ENCODE measurements at regions not wholly inside any gene's neighbourhood (a gene's known extent, or its start where the extent isn't known, plus 50 kb on each side); places are given as distances from the start of the nearest gene placed in this dataset.

GRCh38 chr13:31522396-31522795, 216.9 kb upstream of the RXFP2 start:
- Histone ChIP-seq H3K9me3 (no peaks in the 10 kb centered on the region), H3K27me3 (no peaks in the 10 kb centered on the region), H3K4me1 (no peaks in the 10 kb centered on the region), H3K4me3 (no peak overlapping the region), H3K27ac (replicated peaks in 1 of 4) (no peak overlapping the region), H3K36me3 (no peaks in the 10 kb centered on the region)
- DNase-seq (ENCODE audit: extremely low spot score), result no peak
- intact Hi-C loops (cut with DNase I), result no loop called here
- 63% methylated on average over 1 of the region's 1 CpG for WGBS
- TF ChIP-seq CTCF (IDR thresholded peaks at IDR 0.05), result no peak
- no peak for TF ChIP-seq POLR2AphosphoS5 (IDR thresholded peaks at IDR 0.05)
- no peak for TF ChIP-seq EP300 (IDR thresholded peaks at IDR 0.05)
- TF ChIP-seq POLR2A (IDR thresholded peaks at IDR 0.05; ENCODE audit: low read depth), result no peak

- 79% methylated on average over 3 of the region's 3 CpGs for WGBS
- no peak for TF ChIP-seq EP300 (IDR thresholded peaks at IDR 0.05)
- no peak for TF ChIP-seq POLR2A (IDR thresholded peaks at IDR 0.05; ENCODE audit: low read depth)
- no peak for TF ChIP-seq POLR2AphosphoS5 (IDR thresholded peaks at IDR 0.05)
- TF ChIP-seq CTCF (IDR thresholded peaks at IDR 0.05), result no peak
- intact Hi-C loops (cut with DNase I), result no loop called here
- Histone ChIP-seq H3K36me3 (no peaks in the 10 kb centered on the region), H3K27me3 (no peaks in the 10 kb centered on the region), H3K4me1 (no peaks in the 10 kb centered on the region), H3K9me3 (no peaks in the 10 kb centered on the region), H3K27ac (replicated peaks in 1 of 4) (no peak overlapping the region), H3K4me3 (no peak overlapping the region)
- peak; percentile 74 for DNase-seq (ENCODE audit: extremely low spot score)
Observed at GRCh38 chr13:31528176-31528575, 211.2 kb upstream of the RXFP2 start.

- peak; percentile 77 for DNase-seq (ENCODE audit: extremely low spot score)
- H3K27me3 ChIP-seq, result no peaks in the 10 kb centered on the region
- H3K4me3 ChIP-seq, result no peak overlapping the region
- intact Hi-C loops (cut with DNase I), result no loop called here
- TF ChIP-seq POLR2A (IDR thresholded peaks at IDR 0.05; ENCODE audit: low read depth), result no peak
- no peak for TF ChIP-seq POLR2AphosphoS5 (IDR thresholded peaks at IDR 0.05)
- no peak for TF ChIP-seq CTCF (IDR thresholded peaks at IDR 0.05)
- TF ChIP-seq EP300 (IDR thresholded peaks at IDR 0.05), result no peak
- WGBS, result 83% methylated on average over 1 of the region's 1 CpG
- H3K9me3 ChIP-seq, result no peaks in the 10 kb centered on the region
- H3K4me1 ChIP-seq, result no peaks in the 10 kb centered on the region
- no peaks in the 10 kb centered on the region for H3K36me3 ChIP-seq
- H3K27ac ChIP-seq (replicated peaks in 1 of 4), result no peak overlapping the region
Observed at GRCh38 chr13:31528758-31529157, 210.6 kb upstream of the RXFP2 start.

GRCh38 chr13:31530922-31531321, 208.4 kb upstream of the RXFP2 start:
- Histone ChIP-seq H3K9me3 (no peaks in the 10 kb centered on the region), H3K36me3 (no peaks in the 10 kb centered on the region), H3K4me3 (no peak overlapping the region), H3K27me3 (no peaks in the 10 kb centered on the region), H3K27ac (replicated peaks in 1 of 4) (no peak overlapping the region), H3K4me1 (no peaks in the 10 kb centered on the region)
- intact Hi-C loops (cut with DNase I), result no loop called here
- DNase-seq (ENCODE audit: extremely low spot score), result peak; percentile 14
- TF ChIP-seq EP300 (IDR thresholded peaks at IDR 0.05) (no peak), POLR2AphosphoS5 (IDR thresholded peaks at IDR 0.05) (no peak), CTCF (IDR thresholded peaks at IDR 0.05) (no peak), POLR2A (IDR thresholded peaks at IDR 0.05; ENCODE audit: low read depth) (no peak)
- 66% methylated on average over 4 of the region's 4 CpGs for WGBS

GRCh38 chr13:31537052-31537451, 202.3 kb upstream of the RXFP2 start:
- H3K36me3 ChIP-seq, result no peaks in the 10 kb centered on the region
- no peaks in the 10 kb centered on the region for H3K27me3 ChIP-seq
- WGBS, result 82% methylated on average over 1 of the region's 1 CpG
- H3K27ac ChIP-seq (replicated peaks in 1 of 4), result no peak overlapping the region
- H3K4me3 ChIP-seq, result no peak overlapping the region
- intact Hi-C loops (cut with DNase I), result no loop called here
- no peaks in the 10 kb centered on the region for H3K9me3 ChIP-seq
- H3K4me1 ChIP-seq, result no peaks in the 10 kb centered on the region
- TF ChIP-seq CTCF (IDR thresholded peaks at IDR 0.05) (no peak), POLR2A (IDR thresholded peaks at IDR 0.05; ENCODE audit: low read depth) (no peak), EP300 (IDR thresholded peaks at IDR 0.05) (no peak), POLR2AphosphoS5 (IDR thresholded peaks at IDR 0.05) (no peak)
- peak; percentile 29 for DNase-seq (ENCODE audit: extremely low spot score)

Measured in esophagus muscularis mucosa (tissue), 4 donors.